DOHH2 (cell line): ENCODE measurements at regions not wholly inside any gene's neighbourhood (a gene's known extent, or its start where the extent isn't known, plus 50 kb on each side); places are given as distances from the start of the nearest gene placed in this dataset.

Source experiments
- H3F3A ChIP-seq: fragments of 200-600 bp; sonication (generic), shearing (Covaris generic); 2 replicates; pipeline ENCODE4 v1.6.0; 2016; ENCODE audit warnings: antibody characterized with exemption, mild to moderate bottlenecking; ENCODE audit not compliant: control insufficient read depth, insufficient read depth
- H3K27ac ChIP-seq: fragments of 200-600 bp; sonication (generic); 2 replicates; pipeline ENCODE4 v1.5.1; 2014; ENCODE audit warnings: low read depth, mild to moderate bottlenecking, low read length, moderate library complexity
- H3K27me3 ChIP-seq: fragments of 200-600 bp; sonication (generic); 2 replicates; pipeline ENCODE4 v1.6.1; 2014; ENCODE audit warnings: mild to moderate bottlenecking, low read length, mixed read lengths; ENCODE audit not compliant: control insufficient read depth
- H3K36me3 ChIP-seq: fragments of 200-600 bp; sonication (generic); 2 replicates; pipeline ENCODE4 v1.6.1; 2014; ENCODE audit warnings: mild to moderate bottlenecking, low read length, moderate library complexity, mixed read lengths; ENCODE audit not compliant: control insufficient read depth
- H3K4me1 ChIP-seq: fragments of 200-600 bp; sonication (generic); 2 replicates; pipeline ENCODE4 v1.6.1; 2014; ENCODE audit warnings: mild to moderate bottlenecking, low read length, mixed read lengths; ENCODE audit not compliant: control insufficient read depth
- H3K4me2 ChIP-seq: fragments of 200-600 bp; sonication (generic); 2 replicates; pipeline ENCODE4 v1.6.0; 2014; ENCODE audit warnings: mild to moderate bottlenecking, low read length, moderate library complexity
- H3K4me3 ChIP-seq: fragments of 200-600 bp; sonication (generic); 2 replicates; pipeline ENCODE4 v1.5.1; 2014; ENCODE audit warnings: mild to moderate bottlenecking, low read length, mixed read lengths
- H3K79me2 ChIP-seq: fragments of 200-600 bp; sonication (generic); 2 replicates; pipeline ENCODE4 v1.6.1; 2014; ENCODE audit warnings: mild to moderate bottlenecking, low read length, mixed read lengths; ENCODE audit not compliant: control insufficient read depth
- H3K9me2 ChIP-seq: fragments of 200-600 bp; sonication (generic); replicated peaks from 2 replicates; pipeline ENCODE4 v1.6.1; 2014; ENCODE audit warnings: mild to moderate bottlenecking, low read length, mixed read lengths; ENCODE audit not compliant: control insufficient read depth
- H3K9me3 ChIP-seq: fragments of 200-600 bp; sonication (generic); 2 replicates; pipeline ENCODE4 v1.6.1; 2014; ENCODE audit warnings: antibody characterized with exemption, low read length, mixed read lengths; ENCODE audit not compliant: control insufficient read depth, insufficient read depth
- H4K20me1 ChIP-seq: fragments of 200-600 bp; sonication (generic); 2 replicates; pipeline ENCODE4 v1.6.0; 2014; ENCODE audit warnings: low read depth, mild to moderate bottlenecking, antibody characterized with exemption, low read length, moderate library complexity; ENCODE audit not compliant: control insufficient read depth, insufficient read depth
- CTCF ChIP-seq: fragments of 200-600 bp; sonication (generic); IDR thresholded peaks from one replicate; pipeline ENCODE4 v1.5.1; 2014; ENCODE audit warnings: antibody characterized with exemption, mild to moderate bottlenecking, low read depth, low read length; ENCODE audit not compliant: poor library complexity, severe bottlenecking
- EZH2phosphoT487 ChIP-seq: fragments of 200-600 bp; sonication (generic); IDR thresholded peaks from 2 replicates; pipeline ENCODE4 v1.6.1; 2017; ENCODE audit warnings: borderline replicate concordance, mild to moderate bottlenecking, antibody characterized with exemption, low read length, moderate library complexity, mixed read lengths

- Histone ChIP-seq H3F3A (no peaks in the 10 kb centered on the region), H3K4me2 (no peak overlapping the region), H3K4me1 (no peaks in the 10 kb centered on the region), H4K20me1 (no peaks in the 10 kb centered on the region), H3K36me3 (no peaks in the 10 kb centered on the region), H3K79me2 (no peaks in the 10 kb centered on the region), H3K27me3 (no peaks in the 10 kb centered on the region), H3K27ac (no peak overlapping the region), H3K9me3 (no peaks in the 10 kb centered on the region; the same call in 1 of the 2 replicates), H3K4me3 (no peak overlapping the region), H3K9me2 (no peaks in the 10 kb centered on the region)
- TF ChIP-seq CTCF (no peak), EZH2phosphoT487 (no peak)
Measured at GRCh38 chr6:155995281-155995680, 539.6 kb upstream of the NOX3 start.

- Histone ChIP-seq H3K27ac (no peak overlapping the region), H4K20me1 (no peaks in the 10 kb centered on the region), H3F3A (no peaks in the 10 kb centered on the region), H3K27me3 (no peaks in the 10 kb centered on the region), H3K79me2 (no peaks in the 10 kb centered on the region), H3K4me3 (no peak overlapping the region), H3K4me2 (no peak overlapping the region), H3K9me3 (no peaks in the 10 kb centered on the region; the same call in 1 of the 2 replicates), H3K9me2 (no peaks in the 10 kb centered on the region), H3K4me1 (no peaks in the 10 kb centered on the region), H3K36me3 (no peaks in the 10 kb centered on the region)
- TF ChIP-seq EZH2phosphoT487 (no peak), CTCF (no peak)
Measured at GRCh38 chr6:155994086-155994485, 538.4 kb upstream of the NOX3 start.

- Histone ChIP-seq H3K36me3 (no peaks in the 10 kb centered on the region), H3K27me3 (no peaks in the 10 kb centered on the region), H3F3A (no peaks in the 10 kb centered on the region), H3K9me2 (no peaks in the 10 kb centered on the region), H3K4me1 (no peaks in the 10 kb centered on the region), H3K4me2 (no peak overlapping the region), H3K79me2 (no peaks in the 10 kb centered on the region), H3K4me3 (no peak overlapping the region), H4K20me1 (no peaks in the 10 kb centered on the region), H3K27ac (no peak overlapping the region), H3K9me3 (no peaks in the 10 kb centered on the region; the same call in 1 of the 2 replicates)
- TF ChIP-seq EZH2phosphoT487 (no peak), CTCF (no peak)
Measured at GRCh38 chr6:155993240-155993639, 537.6 kb upstream of the NOX3 start.
